GM23248 (cell line): ENCODE measurements at regions not wholly inside any gene's neighbourhood (a gene's known extent, or its start where the extent isn't known, plus 50 kb on each side); places are given as distances from the start of the nearest gene placed in this dataset.

Experiments used
- EZH2 ChIP-seq: fragments of 200-600 bp; sonication (generic); IDR thresholded peaks from 2 replicates; pipeline ENCODE4 v1.6.1; 2018; ENCODE audit warnings: antibody characterized with exemption, mild to moderate bottlenecking; ENCODE audit not compliant: insufficient read depth, poor library complexity, severe bottlenecking
- EZH2phosphoT487 ChIP-seq: fragments of 200-600 bp; sonication (generic); IDR thresholded peaks from 2 replicates; pipeline ENCODE4 v1.6.1; 2018; ENCODE audit warnings: antibody characterized with exemption, moderate library complexity, mild to moderate bottlenecking, low read depth; ENCODE audit not compliant: insufficient read depth

DNA sequence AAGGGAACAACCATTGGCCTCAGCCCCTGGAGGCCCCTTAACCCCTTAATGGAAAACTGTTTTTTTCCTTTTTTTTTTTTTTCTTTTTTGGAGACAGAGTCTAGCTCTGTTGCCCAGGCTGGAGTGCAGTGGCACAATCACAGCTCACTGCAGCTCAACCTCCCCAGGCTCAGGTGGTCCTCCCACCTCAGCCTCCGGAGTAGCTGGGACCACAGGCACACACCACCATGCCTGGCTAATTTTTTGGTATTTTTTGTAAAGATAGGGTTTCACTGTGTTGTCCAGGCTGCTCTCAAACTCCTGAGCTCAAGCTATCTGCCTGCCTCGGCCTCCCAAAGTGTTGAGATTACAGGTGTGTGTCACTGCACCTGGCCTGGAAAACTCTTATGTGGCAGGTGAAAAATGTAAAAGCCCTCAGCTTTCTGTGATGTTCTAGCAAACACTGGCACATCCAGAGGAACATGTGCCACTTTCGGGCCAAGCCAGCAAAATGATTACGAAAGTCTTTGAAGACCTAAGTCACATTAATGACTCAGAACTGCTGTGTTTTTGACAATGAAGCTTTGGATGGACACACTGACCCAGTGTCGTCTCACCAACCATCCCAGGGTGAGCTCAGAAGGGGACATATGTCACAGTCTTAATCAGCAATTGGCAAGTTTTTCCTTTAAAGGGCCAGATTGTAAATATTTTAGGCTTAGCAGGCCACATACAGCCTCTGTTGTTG, 189.3 kb upstream of the TPM1 start:
- no peak for TF ChIP-seq EZH2
- no peak for TF ChIP-seq EZH2phosphoT487
